Osteocyte (in vitro differentiated cells): ENCODE measurements at regions not wholly inside any gene's neighbourhood (a gene's known extent, or its start where the extent isn't known, plus 50 kb on each side); places are given as distances from the start of the nearest gene placed in this dataset.
"Not testable (repeated sequence)": the region's sequence is repeated elsewhere in the genome, so short reads cannot be mapped to it uniquely, and the experiment has no call there.

ENCODE experiments used
- DNase-seq: peaks from one replicate; pipeline ENCODE4 v3.0.0; 2021; ENCODE audit warnings: mixed read lengths; ENCODE audit not compliant: unreplicated experiment; ENCODE audit errors: extremely low spot score
- H3K27ac Mint-ChIP-seq: one replicate; pipeline ENCODE4 v1.8.0; 2021; ENCODE audit warnings: mild to moderate bottlenecking, mixed read lengths; ENCODE audit not compliant: unreplicated experiment
- H3K27me3 Mint-ChIP-seq: one replicate; pipeline ENCODE4 v1.8.0; 2021; ENCODE audit warnings: mixed read lengths; ENCODE audit not compliant: unreplicated experiment
- H3K36me3 Mint-ChIP-seq: one replicate; pipeline ENCODE4 v1.8.0; 2021; ENCODE audit warnings: mixed read lengths; ENCODE audit not compliant: unreplicated experiment
- H3K4me1 Mint-ChIP-seq: one replicate; pipeline ENCODE4 v1.8.0; 2021; ENCODE audit warnings: mixed read lengths; ENCODE audit not compliant: unreplicated experiment
- H3K4me3 Mint-ChIP-seq: one replicate; pipeline ENCODE4 v1.8.0; 2021; ENCODE audit warnings: mild to moderate bottlenecking, moderate library complexity, mixed read lengths; ENCODE audit not compliant: unreplicated experiment
- H3K9me3 Mint-ChIP-seq: one replicate; pipeline ENCODE4 v1.8.0; 2021; ENCODE audit warnings: mixed read lengths; ENCODE audit not compliant: unreplicated experiment
- CTCF ChIP-seq: fragments of 200-600 bp; sonication (generic); IDR thresholded peaks from 2 replicates; pipeline ENCODE4 v1.5.0; 2021; ENCODE audit warnings: antibody characterized with exemption, mild to moderate bottlenecking, moderate library complexity

GRCh38 chr14:92223025-92223424 lies 99.9 kb upstream of the SLC24A4 start:
- no peak for DNase-seq
- TF ChIP-seq CTCF = no peak
- Mint-ChIP-seq H3K4me1 (peaks cover 4% of the 10 kb centered on the region), H3K4me3 (no peak overlapping the region), H3K9me3 (no peaks in the 10 kb centered on the region), H3K27ac (no peak overlapping the region), H3K36me3 (no peaks in the 10 kb centered on the region), H3K27me3 (peaks cover 32% of the 10 kb centered on the region)

- Mint-ChIP-seq H3K27me3 (peaks cover 33% of the 10 kb centered on the region), H3K27ac (no peak overlapping the region), H3K36me3 (no peaks in the 10 kb centered on the region), H3K9me3 (peaks cover 3% of the 10 kb centered on the region), H3K4me3 (no peak overlapping the region), H3K4me1 (peaks cover 4% of the 10 kb centered on the region)
- DNase-seq = no peak
- no peak for TF ChIP-seq CTCF
Measured at GRCh38 chr14:92224358-92224954, 98.5 kb upstream of the SLC24A4 start.

GRCh38 chr14:92225731-92226130 lies 97.2 kb upstream of the SLC24A4 start:
- peaks cover 35% of the 10 kb centered on the region for H3K27me3 Mint-ChIP-seq
- peaks cover 3% of the 10 kb centered on the region for H3K9me3 Mint-ChIP-seq
- DNase-seq = no peak
- no peak overlapping the region for H3K27ac Mint-ChIP-seq
- no peak overlapping the region for H3K4me3 Mint-ChIP-seq
- H3K36me3 Mint-ChIP-seq = no peaks in the 10 kb centered on the region
- H3K4me1 Mint-ChIP-seq = peaks cover 4% of the 10 kb centered on the region
- no peak for TF ChIP-seq CTCF

- not testable (repeated sequence) for H3K9me3 Mint-ChIP-seq, DNase-seq, H3K4me3 Mint-ChIP-seq, H3K36me3 Mint-ChIP-seq, H3K4me1 Mint-ChIP-seq, H3K27ac Mint-ChIP-seq
- H3K27me3 Mint-ChIP-seq = peaks cover 34% of the 10 kb centered on the region
Measured at GRCh38 chr14:92226166-92226565, 96.8 kb upstream of the SLC24A4 start.

GRCh38 chr14:92236243-92236900 lies 86.6 kb upstream of the SLC24A4 start:
- Mint-ChIP-seq H3K27ac (no peak overlapping the region), H3K4me3 (no peak overlapping the region), H3K9me3 (peaks cover 20% of the 10 kb centered on the region), H3K4me1 (no peaks in the 10 kb centered on the region), H3K36me3 (no peaks in the 10 kb centered on the region), H3K27me3 (peaks cover 5% of the 10 kb centered on the region)
- DNase-seq = no peak
- no peak for TF ChIP-seq CTCF
